ENCODE measurements at regions not wholly inside any gene's neighbourhood (a gene's known extent, or its start where the extent isn't known, plus 50 kb on each side); places are given as distances from the start of the nearest gene placed in this dataset.
"Not testable (repeated sequence)": the region's sequence is repeated elsewhere in the genome, so short reads cannot be mapped to it uniquely, and the experiment has no call there.

- DNase-seq: no peak
Observed at GRCh38 chr17:33572615-33573014, 279.5 kb upstream of the ASIC2 start.

- DNase-seq: no peak
Observed at GRCh38 chr17:33574942-33575445, 281.9 kb upstream of the ASIC2 start.

- DNase-seq: not testable (repeated sequence)
Observed at GRCh38 chr17:33579740-33580139, 286.6 kb upstream of the ASIC2 start.

GRCh38 chr17:33580215-33580614 lies 287.1 kb upstream of the ASIC2 start:
- no peak for DNase-seq

DNA sequence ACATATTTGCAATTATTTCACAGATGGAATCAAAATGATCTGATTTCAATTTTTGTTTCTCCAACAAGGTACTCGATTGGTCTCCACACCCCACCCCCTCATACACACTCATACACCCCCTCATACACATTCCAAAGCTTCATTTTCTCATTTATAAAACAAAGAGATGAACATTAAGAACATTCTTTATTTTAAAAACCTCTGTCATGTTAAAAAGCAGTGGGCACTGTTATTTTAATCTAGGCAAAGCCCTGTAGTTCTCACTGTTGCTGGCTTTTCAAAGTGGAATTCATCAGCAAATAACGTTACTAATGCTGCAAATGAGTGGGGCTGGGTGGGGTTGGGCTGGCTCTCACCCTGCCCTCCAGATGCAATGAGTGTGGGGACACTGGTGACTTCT lies 289.6 kb upstream of the ASIC2 start:
- no peak for DNase-seq

DNA sequence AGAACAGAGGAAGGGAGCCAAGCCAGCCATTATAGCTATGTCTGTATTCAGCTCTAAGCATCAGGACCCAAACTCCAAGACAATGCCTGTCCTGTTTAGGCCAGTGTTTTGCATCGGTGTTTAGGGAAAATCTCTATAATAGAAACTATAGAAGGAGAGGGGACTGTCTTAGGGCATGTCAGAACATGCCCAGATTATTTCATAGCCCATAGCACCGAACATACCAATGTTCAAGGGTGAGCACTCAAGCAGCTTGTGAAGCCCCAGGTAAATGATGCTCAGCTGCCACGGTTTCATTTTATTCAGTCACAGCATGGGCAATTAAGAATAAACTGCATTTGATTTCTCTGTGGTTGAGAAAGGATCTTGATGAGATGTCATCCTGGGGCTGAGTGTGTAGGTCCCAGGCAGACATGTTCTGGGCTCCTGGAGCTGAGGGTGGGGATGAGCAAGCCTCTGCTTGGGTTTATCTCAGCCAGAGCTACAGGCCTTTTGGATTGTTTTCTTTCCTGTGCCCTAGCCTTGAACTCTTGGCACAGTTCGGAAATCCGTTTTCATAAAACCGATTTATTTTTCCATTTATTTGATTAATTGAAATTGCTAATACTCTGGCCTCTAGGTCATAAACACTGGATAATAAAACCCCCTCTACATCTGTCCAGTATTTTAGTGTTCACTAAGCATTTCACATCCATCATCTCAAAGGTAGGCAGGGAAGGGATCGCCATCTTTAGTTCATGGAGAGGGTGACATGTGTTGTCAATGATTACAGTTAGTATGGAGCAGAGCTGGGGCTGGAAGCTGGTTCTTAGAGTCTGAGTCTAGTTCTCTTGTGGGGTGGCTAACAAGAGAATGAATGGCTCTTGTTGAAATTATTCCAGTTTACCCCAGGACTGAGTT lies 290.7 kb upstream of the ASIC2 start:
- no peak for DNase-seq

DNA sequence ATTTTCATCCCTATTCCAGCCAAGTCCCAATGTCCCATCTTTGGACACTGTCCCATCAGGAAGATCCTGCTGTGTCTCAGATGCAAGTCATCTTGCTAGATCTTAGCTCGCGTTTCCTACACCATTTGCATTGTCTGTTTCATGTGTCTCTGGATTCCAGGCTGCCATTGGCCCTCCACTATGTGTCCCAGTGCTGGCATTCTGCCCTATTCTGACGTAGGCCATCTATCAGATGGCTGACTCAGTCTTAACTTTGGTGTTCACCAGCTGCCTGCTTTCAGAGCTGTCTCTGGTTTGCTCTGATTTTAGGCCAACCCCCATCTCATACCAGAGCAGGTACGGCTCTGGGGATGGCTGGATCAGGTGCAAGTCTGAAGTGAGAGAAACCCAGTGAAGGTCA lies 300.9 kb upstream of the ASIC2 start:
- DNase-seq: no peak

- DNase-seq: no peak
Observed at GRCh38 chr17:33595828-33596227, 302.7 kb upstream of the ASIC2 start.

DNA sequence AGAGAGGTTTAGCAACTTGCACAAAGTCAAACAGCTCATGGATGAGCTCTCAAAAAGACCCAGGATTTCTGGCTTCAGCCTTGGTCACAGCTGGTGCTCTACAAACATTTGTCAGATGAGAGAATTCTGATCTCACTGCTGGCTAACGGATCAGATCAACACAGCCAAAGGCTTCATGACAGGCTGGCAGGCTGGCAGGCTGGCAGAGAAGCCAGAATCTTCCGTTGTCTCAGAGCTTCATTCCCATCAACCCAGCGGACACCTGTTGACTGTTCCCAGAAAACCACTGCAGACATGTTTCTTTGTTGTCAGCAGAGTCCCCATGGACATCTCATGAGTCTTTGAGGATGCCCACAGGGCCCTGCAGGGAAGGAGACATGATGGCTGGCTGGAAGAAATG lies 303.8 kb upstream of the ASIC2 start:
- DNase-seq: no peak

- no peak for DNase-seq
Observed at GRCh38 chr17:33598797-33599196, 305.7 kb upstream of the ASIC2 start.

DNA sequence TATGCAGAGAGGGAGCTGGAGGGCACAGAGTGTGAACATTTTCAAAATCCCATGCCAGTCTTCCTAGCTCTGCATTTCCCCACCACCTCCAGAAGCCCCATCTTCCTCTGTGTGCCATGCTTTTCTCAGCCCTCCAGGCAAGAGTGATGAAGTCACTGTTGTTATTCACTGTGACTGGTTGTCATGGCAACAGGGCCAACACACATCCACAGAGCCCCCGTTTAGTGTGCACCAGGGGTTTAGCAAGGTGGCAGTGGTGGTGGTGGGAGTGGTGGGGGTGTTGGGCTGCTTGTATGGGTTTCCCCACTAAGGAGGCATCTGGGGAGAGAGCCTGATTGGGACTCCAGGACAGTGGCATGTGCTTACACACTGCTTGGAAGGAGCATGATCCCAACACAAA lies 309.9 kb upstream of the ASIC2 start:
- no peak for DNase-seq

DNA sequence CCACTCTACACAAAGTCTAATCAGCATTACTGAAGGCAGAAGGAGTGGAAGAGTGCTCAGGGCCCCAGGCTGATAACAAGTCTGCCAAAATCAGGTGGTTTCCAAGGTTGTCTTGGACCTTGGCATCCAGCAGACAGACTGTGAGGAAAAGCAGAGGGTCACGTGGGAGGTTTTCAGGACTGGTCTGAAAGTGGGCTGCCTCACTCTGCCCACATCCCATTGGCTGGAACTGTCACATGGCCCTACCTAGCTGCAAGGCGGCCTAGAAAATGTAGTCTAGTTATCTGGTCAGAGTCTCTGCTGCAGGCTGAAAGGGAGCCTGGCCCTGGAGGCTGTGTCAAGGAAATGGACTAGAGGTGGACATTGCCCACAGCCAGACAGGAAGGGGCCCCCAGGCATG lies 310.7 kb upstream of the ASIC2 start:
- no peak for DNase-seq

- no peak for DNase-seq
Observed at GRCh38 chr17:33611532-33611931, 318.4 kb upstream of the ASIC2 start.

- DNase-seq: no peak
Observed at GRCh38 chr17:33615861-33616260, 322.8 kb upstream of the ASIC2 start.

- no peak for DNase-seq
Observed at GRCh38 chr17:33623841-33624240, 330.7 kb upstream of the ASIC2 start.

DNA sequence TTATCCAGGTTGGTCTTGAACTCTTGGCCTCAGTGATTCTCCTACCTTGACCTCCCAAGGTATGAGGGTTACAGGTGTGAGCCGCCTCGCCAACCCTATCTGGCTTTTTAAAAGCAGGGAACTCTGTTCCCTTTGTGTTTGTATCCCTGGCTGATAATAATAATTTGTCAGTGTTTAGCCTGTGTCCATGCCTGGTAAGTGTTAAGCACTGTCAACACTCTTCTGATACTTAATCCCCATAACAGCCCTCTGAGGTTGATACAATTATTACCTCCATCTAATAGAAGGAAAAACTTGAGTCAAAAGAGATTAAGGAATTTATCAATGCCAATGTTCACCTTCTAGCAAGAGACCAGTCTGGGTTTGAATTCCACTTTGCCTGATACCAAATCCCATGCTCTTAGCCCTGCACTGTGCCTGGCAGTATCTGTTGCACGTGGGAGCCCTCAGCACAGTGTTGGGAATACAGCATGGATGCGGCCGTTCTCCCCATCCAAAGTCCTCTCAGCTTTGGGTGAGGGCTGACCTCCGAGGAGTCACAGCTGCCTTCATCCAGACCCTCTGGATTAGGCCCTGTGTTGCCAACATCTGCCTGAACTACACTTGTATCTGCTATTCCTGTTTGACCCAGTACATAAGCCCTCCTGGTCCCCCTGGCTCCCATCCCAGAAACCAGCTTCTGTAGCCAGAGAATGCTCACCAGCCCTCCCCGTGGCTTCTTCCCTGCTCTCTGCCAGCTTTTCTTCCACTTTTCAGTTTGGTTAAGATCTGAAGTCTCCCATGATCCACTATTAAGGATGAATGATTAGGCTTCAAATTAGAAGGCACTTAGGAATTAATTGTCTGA lies 335.6 kb upstream of the ASIC2 start:
- no peak for DNase-seq

GRCh38 chr17:33633446-33633845 lies 340.4 kb upstream of the ASIC2 start:
- no peak for DNase-seq

- no peak for DNase-seq
Observed at GRCh38 chr17:33637534-33637933, 344.4 kb upstream of the ASIC2 start.

DNA sequence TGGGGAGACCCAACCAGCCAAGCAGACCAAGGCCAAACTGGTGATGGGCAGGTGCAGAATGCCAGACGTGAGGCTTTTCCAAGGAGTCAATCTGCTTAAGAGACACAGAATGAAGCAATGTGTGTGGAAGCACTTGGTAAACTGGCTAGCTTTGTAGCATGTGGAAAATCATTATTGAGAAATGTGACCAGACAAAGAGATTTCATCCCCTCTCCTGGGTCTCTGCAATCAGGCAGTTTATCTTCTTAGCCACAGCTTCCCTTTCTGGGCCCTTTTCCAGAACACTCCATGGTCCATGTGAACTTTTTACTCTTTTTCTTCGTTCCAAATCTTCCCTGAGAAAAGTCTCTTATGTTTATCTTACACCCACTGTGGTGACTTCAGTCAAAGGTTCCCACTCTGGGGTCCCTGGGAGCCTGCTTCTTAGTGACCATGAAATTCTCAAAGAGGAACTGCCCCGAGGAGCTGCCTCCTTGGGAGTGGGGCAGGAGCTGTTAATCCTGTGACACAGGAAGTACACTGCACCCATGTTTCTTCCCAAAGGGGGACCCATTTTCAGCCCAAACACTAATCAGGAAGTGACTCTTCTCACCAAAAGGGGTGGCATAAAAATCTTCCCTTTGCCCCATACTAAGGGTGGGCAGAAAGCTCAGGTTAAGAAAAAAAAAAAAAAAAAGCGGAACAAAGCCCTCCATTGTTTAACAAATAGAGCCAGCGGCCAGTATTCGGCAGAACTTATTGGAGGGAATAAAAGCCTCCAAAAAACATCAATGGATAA lies 346.2 kb upstream of the ASIC2 start:
- DNase-seq: no peak

- DNase-seq: no peak
Observed at GRCh38 chr17:33640629-33641028, 347.5 kb upstream of the ASIC2 start.

DNA sequence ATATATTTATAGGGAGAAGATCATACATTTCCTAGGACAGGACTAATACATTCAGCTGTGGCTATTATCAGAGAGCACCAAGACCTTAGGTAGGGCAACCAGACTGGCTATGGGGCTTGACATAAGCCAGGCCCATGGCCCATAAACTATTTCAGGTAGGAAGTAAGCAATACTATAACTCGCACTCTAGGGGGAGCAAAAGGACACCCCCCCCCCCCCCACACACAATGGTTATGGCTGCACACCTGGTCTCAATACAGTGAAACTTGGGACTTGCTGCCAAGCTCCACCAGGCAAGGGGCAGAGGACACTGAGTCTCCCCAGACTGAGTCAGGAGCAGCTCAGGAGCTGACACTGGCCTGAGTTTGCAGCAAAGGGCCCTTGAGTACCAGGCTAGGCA lies 348.9 kb upstream of the ASIC2 start:
- no peak for DNase-seq

GRCh38 chr17:33647956-33648355 lies 354.9 kb upstream of the ASIC2 start:
- no peak for DNase-seq

- no peak for DNase-seq
Observed at GRCh38 chr17:33650304-33650703, 357.2 kb upstream of the ASIC2 start.

Measured in CD4-positive, alpha-beta T cell treated with Interleukin-6 for 4 hours (primary cell).